HL-60/S4 (cell line): ENCODE measurements at regions not wholly inside any gene's neighbourhood (a gene's known extent, or its start where the extent isn't known, plus 50 kb on each side); places are given as distances from the start of the nearest gene placed in this dataset.

ENCODE experiments used
- in situ Hi-C: fragments of 300-500 bp; cut with MboI; formaldehyde crosslinking; loops from 2 replicates; pipeline ENCODE4 v1.14.3; 2022; ENCODE audit warnings: low sequenced_read_pairs

- in situ Hi-C loops = no loop called here
Measured at GRCh38 chr20:40195742-40196141, 493.3 kb downstream of the MAFB start.

GRCh38 chr20:40192529-40192928 is 496.5 kb downstream of the MAFB start:
- in situ Hi-C loops = no loop called here

- in situ Hi-C loops = no loop called here
Measured at GRCh38 chr20:40192081-40192480, 497.0 kb downstream of the MAFB start.

- in situ Hi-C loops = no loop called here
Measured at GRCh38 chr20:40191573-40191972, 497.5 kb downstream of the MAFB start.

- in situ Hi-C loops = no loop called here
Measured at GRCh38 chr20:40189621-40190020, 499.4 kb downstream of the MAFB start.

- in situ Hi-C loops = no loop called here
Measured at GRCh38 chr20:40188319-40188718, 500.7 kb downstream of the MAFB start.

- in situ Hi-C loops = no loop called here
Measured at GRCh38 chr20:40186826-40187225, 502.2 kb downstream of the MAFB start.

- in situ Hi-C loops = no loop called here
Measured at GRCh38 chr20:40181676-40182075, 507.4 kb downstream of the MAFB start.

GRCh38 chr20:40176098-40176841 is 512.8 kb downstream of the MAFB start:
- in situ Hi-C loops = no loop called here

- in situ Hi-C loops = no loop called here
Measured at GRCh38 chr20:40175296-40175695, 513.7 kb downstream of the MAFB start.

- in situ Hi-C loops = loop anchor here (25.0 kb wide), 1 partner anchor 363 kb away; no protein-coding TSS in a partner anchor
Measured at GRCh38 chr20:40173872-40174271, 515.2 kb downstream of the MAFB start.

- in situ Hi-C loops = loop anchor here (25.0 kb wide), 1 partner anchor 368 kb away; no protein-coding TSS in a partner anchor
Measured at GRCh38 chr20:40168981-40169620, 519.9 kb downstream of the MAFB start.

GRCh38 chr20:40161391-40161790 is 527.6 kb downstream of the MAFB start:
- in situ Hi-C loops = loop anchor here (25.0 kb wide), 1 partner anchor 376 kb away; no protein-coding TSS in a partner anchor

GRCh38 chr20:40160097-40160550 is 528.9 kb downstream of the MAFB start:
- in situ Hi-C loops = loop anchor here (25.0 kb wide), 1 partner anchor 377 kb away; no protein-coding TSS in a partner anchor

GRCh38 chr20:40159276-40159675 is 529.8 kb downstream of the MAFB start:
- in situ Hi-C loops = loop anchor here (25.0 kb wide), 1 partner anchor 378 kb away; no protein-coding TSS in a partner anchor

GRCh38 chr20:40156600-40157317 is 532.3 kb downstream of the MAFB start:
- in situ Hi-C loops = loop anchor here (25.0 kb wide), 1 partner anchor 381 kb away; no protein-coding TSS in a partner anchor

- in situ Hi-C loops = loop anchor here (25.0 kb wide), 1 partner anchor 383 kb away; no protein-coding TSS in a partner anchor
Measured at GRCh38 chr20:40154514-40154913, 534.5 kb downstream of the MAFB start.

- in situ Hi-C loops = no loop called here
Measured at GRCh38 chr20:40148886-40149285, 540.1 kb downstream of the MAFB start.

GRCh38 chr20:40146071-40146470 is 543.0 kb downstream of the MAFB start:
- in situ Hi-C loops = no loop called here

GRCh38 chr20:40144581-40144980 is 544.5 kb downstream of the MAFB start:
- in situ Hi-C loops = no loop called here

GRCh38 chr20:40134176-40134575 is 554.9 kb downstream of the MAFB start:
- in situ Hi-C loops = no loop called here
